GM13977 (cell line): ENCODE measurements at regions not wholly inside any gene's neighbourhood (a gene's known extent, or its start where the extent isn't known, plus 50 kb on each side); places are given as distances from the start of the nearest gene placed in this dataset.

Experiments
- DNase-seq: peaks from one replicate; pipeline ENCODE4 v3.0.0; 2012; ENCODE audit warnings: low spot score
- CTCF ChIP-seq: IDR thresholded peaks from 2 replicates; pipeline ENCODE4 v1.5.1; 2012; ENCODE audit warnings: mild to moderate bottlenecking, control low read depth; ENCODE audit not compliant: insufficient read depth; ENCODE audit errors: extremely low read depth, missing control alignments
- in situ Hi-C: fragments of 300-500 bp; cut with MboI; formaldehyde crosslinking; loops from one replicate; pipeline ENCODE4 v1.12.0; 2022; ENCODE audit warnings: low sequenced_read_pairs, low pct_unique_long_range_greater_than_20kb, mixed read lengths, inconsistent platforms; ENCODE audit not compliant: unreplicated experiment

GRCh38 chr1:119310301-119310700 is 58.3 kb upstream of the HAO2 start:
- no peak for DNase-seq
- in situ Hi-C loops, result no loop called here
- no peak for TF ChIP-seq CTCF

DNA sequence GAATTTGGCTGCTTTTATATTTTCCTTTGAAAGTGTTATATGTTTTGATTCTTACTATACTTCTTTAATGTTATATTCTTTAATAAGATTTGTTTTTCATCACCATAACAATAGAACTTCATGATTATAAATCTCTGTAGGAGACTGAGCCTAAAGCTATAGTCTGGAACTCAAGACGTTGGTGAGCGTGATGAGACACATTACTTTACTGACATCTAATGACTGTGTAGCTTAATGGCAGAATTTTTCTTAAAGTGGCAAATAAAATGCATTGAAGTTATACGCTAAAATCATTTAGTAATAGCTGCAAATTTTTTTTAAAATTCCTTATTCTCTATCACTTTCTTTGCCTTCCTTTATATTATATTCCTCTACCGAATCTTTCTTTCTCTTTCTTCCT is 56.1 kb upstream of the HAO2 start:
- in situ Hi-C loops, result no loop called here

GRCh38 chr1:119314001-119314796 is 54.4 kb upstream of the HAO2 start:
- TF ChIP-seq CTCF, result no peak
- no peak for DNase-seq
- in situ Hi-C loops, result no loop called here

More for the DNA sequence above, 56.1 kb upstream of the HAO2 start:
- DNase-seq, result no peak
- no peak for TF ChIP-seq CTCF

DNA sequence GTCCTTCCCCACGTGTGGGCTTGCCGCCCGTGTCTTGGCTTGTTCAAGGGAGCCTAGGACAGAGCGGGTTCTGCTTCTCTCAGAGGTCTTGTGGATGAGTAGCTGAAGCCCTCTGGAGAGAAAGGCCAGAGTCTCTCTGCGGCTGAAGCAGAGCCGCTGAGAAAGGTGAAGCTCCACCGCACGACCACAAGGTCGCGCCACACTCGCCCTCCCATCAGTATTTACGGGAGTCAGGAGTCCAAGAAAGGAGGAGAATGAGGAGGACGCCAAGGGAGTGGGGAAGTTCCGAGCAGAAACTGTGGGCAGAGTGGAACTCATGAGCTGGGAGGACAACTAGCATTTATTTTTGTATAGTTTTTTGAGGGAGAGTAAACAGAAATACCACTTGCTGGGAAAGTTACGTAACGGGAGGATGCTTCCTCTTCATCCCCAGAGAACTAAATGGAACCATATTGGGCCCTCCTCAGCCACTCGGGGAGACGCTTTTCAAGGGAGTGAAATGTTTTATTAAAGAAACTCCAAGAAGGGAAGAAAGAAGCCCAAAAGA is 51.6 kb upstream of the HAO2 start:
- in situ Hi-C loops, result no loop called here
- no peak for DNase-seq
- TF ChIP-seq CTCF, result peak; percentile 2

DNA sequence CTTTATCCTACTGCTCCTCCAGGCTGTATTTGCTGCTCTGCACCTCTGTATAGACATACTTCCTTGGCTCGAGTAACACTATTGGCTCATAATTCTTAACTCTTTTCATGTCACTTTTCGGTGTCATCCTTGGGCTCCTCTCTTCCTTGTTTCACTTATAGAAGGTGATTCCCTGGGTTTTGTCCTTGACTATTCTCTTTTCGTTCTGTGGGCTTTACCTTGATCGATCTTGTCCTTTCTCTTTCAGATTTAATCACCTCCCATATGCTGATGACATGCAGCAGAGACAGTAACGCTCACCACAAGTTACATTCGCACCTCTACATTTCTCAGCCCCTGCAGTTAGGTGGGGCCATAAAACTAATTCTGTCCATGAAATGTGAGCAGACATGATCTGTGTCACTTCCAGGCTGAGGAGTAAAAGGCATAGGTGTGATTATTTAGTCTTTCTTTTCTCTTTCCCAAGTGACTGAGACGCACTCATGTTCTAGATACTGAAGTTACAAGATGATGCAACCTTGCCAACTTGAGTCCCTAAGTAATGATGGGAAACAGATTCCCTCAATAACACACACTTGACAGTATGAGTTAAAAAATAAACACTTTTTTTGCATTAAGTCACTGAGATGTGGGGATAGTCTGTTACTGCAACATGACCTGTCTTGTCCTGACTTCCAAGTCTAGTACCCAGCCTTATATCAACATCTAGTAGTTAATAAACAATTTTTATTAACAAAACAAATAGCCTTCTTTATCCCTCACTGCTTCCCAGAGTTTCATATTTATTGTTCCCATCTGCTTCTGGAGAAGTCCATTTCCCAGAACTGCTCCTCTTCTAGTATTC is 49.9 kb upstream of the HAO2 start:
- DNase-seq, result peak; percentile 54
- peak; percentile 4 for TF ChIP-seq CTCF
- in situ Hi-C loops, result no loop called here
